Mucosa of rectum (tissue), 2 donors: ENCODE measurements at regions not wholly inside any gene's neighbourhood (a gene's known extent, or its start where the extent isn't known, plus 50 kb on each side); places are given as distances from the start of the nearest gene placed in this dataset.

Experiments used
- H3K27ac ChIP-seq, 2 donors: one replicate each; pipeline ENCODE4 v1.7.0; 2013; ENCODE audit warnings: inconsistent platforms in 2 of 2, low read depth in 2 of 2, low read length in 2 of 2
- H3K27me3 ChIP-seq, 2 donors: one replicate each; pipeline ENCODE4 v1.7.0; 2013; ENCODE audit warnings: low read length in 2 of 2; ENCODE audit not compliant: control insufficient read depth in 2 of 2, insufficient read depth in 2 of 2
- H3K36me3 ChIP-seq, 2 donors: one replicate each; pipeline ENCODE4 v1.7.0; 2013; ENCODE audit warnings: low read length in 2 of 2; ENCODE audit not compliant: control insufficient read depth in 2 of 2, insufficient read depth in 2 of 2
- H3K4me1 ChIP-seq, 2 donors: one replicate each; pipeline ENCODE4 v1.7.0; 2013; ENCODE audit warnings: low read length in 2 of 2, mild to moderate bottlenecking in 1 of 2; ENCODE audit not compliant: control insufficient read depth in 2 of 2, insufficient read depth in 2 of 2
- H3K4me3 ChIP-seq, 2 donors: one replicate each; pipeline ENCODE4 v1.7.0; 2013; ENCODE audit warnings: low read length in 2 of 2
- H3K9ac ChIP-seq, 2 donors: one replicate each; pipeline ENCODE4 v1.7.0; 2013; ENCODE audit warnings: low read length in 2 of 2, low read depth in 1 of 2, mild to moderate bottlenecking in 1 of 2
- H3K9me3 ChIP-seq, 2 donors: one replicate each; pipeline ENCODE4 v1.7.0; 2013; ENCODE audit warnings: low read length in 2 of 2; ENCODE audit not compliant: control insufficient read depth in 2 of 2
- donor health status: healthy.
- donor health status: Normal muscosa, but diverticular disease.

- Histone ChIP-seq H3K27ac (no peak overlapping the region), H3K4me3 (no peak overlapping the region), H3K4me1 (no peaks in the 10 kb centered on the region), H3K36me3 (no peaks in the 10 kb centered on the region), H3K9ac (no peak overlapping the region), H3K27me3 (no peaks in the 10 kb centered on the region), H3K9me3 (no peaks in the 10 kb centered on the region)
Observed at GRCh38 chr2:81644189-81644588, 1339.6 kb upstream of the LRRTM1 start.

- Histone ChIP-seq H3K4me1 (no peaks in the 10 kb centered on the region), H3K27me3 (no peaks in the 10 kb centered on the region), H3K9ac (no peak overlapping the region), H3K36me3 (no peaks in the 10 kb centered on the region), H3K4me3 (no peak overlapping the region), H3K27ac (no peak overlapping the region), H3K9me3 (no peaks in the 10 kb centered on the region)
Observed at GRCh38 chr2:81624825-81625224, 1320.3 kb upstream of the LRRTM1 start.

GRCh38 chr2:81600088-81600487, 1295.5 kb upstream of the LRRTM1 start:
- Histone ChIP-seq H3K4me3 (no peak overlapping the region), H3K36me3 (no peaks in the 10 kb centered on the region), H3K4me1 (no peaks in the 10 kb centered on the region), H3K9ac (no peak overlapping the region), H3K9me3 (no peaks in the 10 kb centered on the region), H3K27me3 (no peaks in the 10 kb centered on the region), H3K27ac (no peak overlapping the region)

GRCh38 chr2:81598453-81598852, 1293.9 kb upstream of the LRRTM1 start:
- no peaks in the 10 kb centered on the region for H3K9me3 ChIP-seq
- no peaks in the 10 kb centered on the region for H3K27me3 ChIP-seq
- H3K27ac ChIP-seq = no peak overlapping the region
- no peaks in the 10 kb centered on the region for H3K4me1 ChIP-seq
- no peak overlapping the region for H3K9ac ChIP-seq
- H3K4me3 ChIP-seq = no peak overlapping the region
- H3K36me3 ChIP-seq = no peaks in the 10 kb centered on the region

GRCh38 chr2:81589406-81589805, 1284.9 kb upstream of the LRRTM1 start:
- Histone ChIP-seq H3K4me3 (no peak overlapping the region), H3K4me1 (no peaks in the 10 kb centered on the region), H3K9me3 (peaks cover 0 to 3% of the 10 kb centered on the region in 2 donors), H3K27me3 (no peaks in the 10 kb centered on the region), H3K27ac (no peak overlapping the region), H3K36me3 (no peaks in the 10 kb centered on the region), H3K9ac (no peak overlapping the region)

- H3K27ac ChIP-seq = no peak overlapping the region
- H3K4me1 ChIP-seq = no peaks in the 10 kb centered on the region
- H3K9me3 ChIP-seq = no peaks in the 10 kb centered on the region
- no peaks in the 10 kb centered on the region for H3K27me3 ChIP-seq
- H3K36me3 ChIP-seq = no peaks in the 10 kb centered on the region
- H3K9ac ChIP-seq = no peak overlapping the region
- H3K4me3 ChIP-seq = no peak overlapping the region
Observed at GRCh38 chr2:81583311-81584108, 1279.0 kb upstream of the LRRTM1 start.

- H3K27me3 ChIP-seq = no peaks in the 10 kb centered on the region
- H3K36me3 ChIP-seq = no peaks in the 10 kb centered on the region
- H3K4me3 ChIP-seq = no peak overlapping the region
- no peak overlapping the region for H3K27ac ChIP-seq
- peaks cover 0 to 2% of the 10 kb centered on the region in 2 donors for H3K9me3 ChIP-seq
- no peaks in the 10 kb centered on the region for H3K4me1 ChIP-seq
- H3K9ac ChIP-seq = no peak overlapping the region
Observed at GRCh38 chr2:81576713-81577112, 1272.2 kb upstream of the LRRTM1 start.

GRCh38 chr2:81551040-81551634, 1246.6 kb upstream of the LRRTM1 start:
- H3K4me3 ChIP-seq = no peak overlapping the region
- no peaks in the 10 kb centered on the region for H3K27me3 ChIP-seq
- H3K4me1 ChIP-seq = no peaks in the 10 kb centered on the region
- no peaks in the 10 kb centered on the region for H3K9me3 ChIP-seq
- no peak overlapping the region for H3K9ac ChIP-seq
- H3K27ac ChIP-seq = no peak overlapping the region
- H3K36me3 ChIP-seq = no peaks in the 10 kb centered on the region

GRCh38 chr2:81550277-81550676, 1245.7 kb upstream of the LRRTM1 start:
- Histone ChIP-seq H3K27ac (no peak overlapping the region), H3K4me1 (no peaks in the 10 kb centered on the region), H3K9me3 (no peaks in the 10 kb centered on the region), H3K36me3 (no peaks in the 10 kb centered on the region), H3K27me3 (no peaks in the 10 kb centered on the region), H3K4me3 (no peak overlapping the region), H3K9ac (no peak overlapping the region)

- no peak overlapping the region for H3K27ac ChIP-seq
- no peak overlapping the region for H3K9ac ChIP-seq
- no peak overlapping the region for H3K4me3 ChIP-seq
- H3K36me3 ChIP-seq = no peaks in the 10 kb centered on the region
- H3K27me3 ChIP-seq = no peaks in the 10 kb centered on the region
- no peaks in the 10 kb centered on the region for H3K4me1 ChIP-seq
- no peaks in the 10 kb centered on the region for H3K9me3 ChIP-seq
Observed at GRCh38 chr2:81549646-81550045, 1245.1 kb upstream of the LRRTM1 start.
